ENCODE measurements at regions not wholly inside any gene's neighbourhood (a gene's known extent, or its start where the extent isn't known, plus 50 kb on each side); places are given as distances from the start of the nearest gene placed in this dataset.

GRCh38 chr2:5569256-5569655 lies 122.9 kb upstream of the SOX11 start:
- Mint-ChIP-seq H3K4me1 (no peaks in the 10 kb centered on the region), H3K36me3 (ENCODE audit: low read depth) (no peaks in the 10 kb centered on the region), H3K27ac (ENCODE audit: unreplicated experiment) (no peak overlapping the region), H3K9me3 (peaks cover 4% of the 10 kb centered on the region), H3K4me3 (no peak overlapping the region), H3K27me3 (ENCODE audit: low read depth) (no peaks in the 10 kb centered on the region)
- no peak for DNase-seq (ENCODE audit: low read depth, low spot score)
- no peak for TF ChIP-seq CTCF (conservative IDR thresholded peaks at IDR 0.05)

- no peak for TF ChIP-seq CTCF (conservative IDR thresholded peaks at IDR 0.05)
- no peak overlapping the region for H3K4me3 Mint-ChIP-seq
- no peak for DNase-seq (ENCODE audit: low read depth, low spot score)
- no peak overlapping the region for H3K27ac Mint-ChIP-seq (ENCODE audit: unreplicated experiment)
- no peaks in the 10 kb centered on the region for H3K4me1 Mint-ChIP-seq
- peaks cover 9% of the 10 kb centered on the region for H3K36me3 Mint-ChIP-seq (ENCODE audit: low read depth)
- H3K9me3 Mint-ChIP-seq, result peaks cover 22% of the 10 kb centered on the region
- H3K27me3 Mint-ChIP-seq (ENCODE audit: low read depth), result no peaks in the 10 kb centered on the region
Observed at GRCh38 chr2:5576015-5576414, 116.2 kb upstream of the SOX11 start.

GRCh38 chr2:5587766-5588165 lies 104.4 kb upstream of the SOX11 start:
- H3K4me1 Mint-ChIP-seq, result no peaks in the 10 kb centered on the region
- no peak overlapping the region for H3K27ac Mint-ChIP-seq (ENCODE audit: unreplicated experiment)
- no peak for TF ChIP-seq CTCF (conservative IDR thresholded peaks at IDR 0.05)
- H3K36me3 Mint-ChIP-seq (ENCODE audit: low read depth), result no peaks in the 10 kb centered on the region
- peaks cover 6% of the 10 kb centered on the region for H3K9me3 Mint-ChIP-seq
- no peak overlapping the region for H3K4me3 Mint-ChIP-seq
- no peaks in the 10 kb centered on the region for H3K27me3 Mint-ChIP-seq (ENCODE audit: low read depth)
- no peak for DNase-seq (ENCODE audit: low read depth, low spot score)

- Mint-ChIP-seq H3K9me3 (peaks cover 2% of the 10 kb centered on the region), H3K4me1 (no peaks in the 10 kb centered on the region), H3K27me3 (ENCODE audit: low read depth) (no peaks in the 10 kb centered on the region), H3K27ac (ENCODE audit: unreplicated experiment) (no peak overlapping the region), H3K36me3 (ENCODE audit: low read depth) (no peaks in the 10 kb centered on the region), H3K4me3 (no peak overlapping the region)
- no peak for TF ChIP-seq CTCF (conservative IDR thresholded peaks at IDR 0.05)
- no peak for DNase-seq (ENCODE audit: low read depth, low spot score)
Observed at GRCh38 chr2:5588601-5589000, 103.6 kb upstream of the SOX11 start.

GRCh38 chr2:5589183-5589582 lies 103.0 kb upstream of the SOX11 start:
- H3K9me3 Mint-ChIP-seq, result peaks cover 2% of the 10 kb centered on the region
- no peaks in the 10 kb centered on the region for H3K27me3 Mint-ChIP-seq (ENCODE audit: low read depth)
- DNase-seq (ENCODE audit: low read depth, low spot score), result no peak
- no peaks in the 10 kb centered on the region for H3K36me3 Mint-ChIP-seq (ENCODE audit: low read depth)
- H3K27ac Mint-ChIP-seq (ENCODE audit: unreplicated experiment), result no peak overlapping the region
- no peak for TF ChIP-seq CTCF (conservative IDR thresholded peaks at IDR 0.05)
- no peaks in the 10 kb centered on the region for H3K4me1 Mint-ChIP-seq
- no peak overlapping the region for H3K4me3 Mint-ChIP-seq

- H3K4me1 Mint-ChIP-seq, result no peaks in the 10 kb centered on the region
- H3K27me3 Mint-ChIP-seq (ENCODE audit: low read depth), result no peaks in the 10 kb centered on the region
- no peaks in the 10 kb centered on the region for H3K36me3 Mint-ChIP-seq (ENCODE audit: low read depth)
- peaks cover 2% of the 10 kb centered on the region for H3K9me3 Mint-ChIP-seq
- H3K27ac Mint-ChIP-seq (ENCODE audit: unreplicated experiment), result no peak overlapping the region
- no peak overlapping the region for H3K4me3 Mint-ChIP-seq
- DNase-seq (ENCODE audit: low read depth, low spot score), result no peak
- no peak for TF ChIP-seq CTCF (conservative IDR thresholded peaks at IDR 0.05)
Observed at GRCh38 chr2:5590886-5591285, 101.3 kb upstream of the SOX11 start.

Data from neural crest cell (in vitro differentiated cells).